Left cardiac atrium (tissue), 4 donors: ENCODE measurements at regions not wholly inside any gene's neighbourhood (a gene's known extent, or its start where the extent isn't known, plus 50 kb on each side); places are given as distances from the start of the nearest gene placed in this dataset.
"Not testable (repeated sequence)": the region's sequence is repeated elsewhere in the genome, so short reads cannot be mapped to it uniquely, and the experiment has no call there.

Experiments used
- ATAC-seq, 2 donors: fragments of 200-7000 bp; cut with Tn5 transposase; one replicate each; pipeline ENCODE4 v1.9.1; 2020; ENCODE audit warnings: mild to moderate bottlenecking in 2 of 2, moderate library complexity in 2 of 2
- DNase-seq: peaks from one replicate; pipeline ENCODE4 v3.0.0-alpha.2; 2020
- intact Hi-C, 2 donors: fragments of 100-400 bp; cut with DNase I; formaldehyde crosslinking; loops; one replicate each; pipeline versions ENCODE4 v1.14.1 to v1.15.1; 2022 to 2023
- donor health status: DM: no; HTN: yes; CAD: no.
- donor health status: DM: no; HTN: yes; CAD: no; lungs with severe emphysema.
- donor health status: DM: yes; HTN: yes; CAD: no.
- donor health status: Dilated cardiomyopathy.

- ATAC-seq, DNase-seq, intact Hi-C loops: not testable (repeated sequence)
Observed at GRCh38 chr4:17436047-17436749, 75.7 kb downstream of the QDPR start.

GRCh38 chr4:17433827-17434226, 78.1 kb downstream of the QDPR start:
- DNase-seq (no peak), ATAC-seq (no peak)
- intact Hi-C loops = no loop called here

GRCh38 chr4:17427991-17428390, 83.9 kb downstream of the QDPR start:
- intact Hi-C loops = no loop called here
- DNase-seq (no peak), ATAC-seq (no peak)

GRCh38 chr4:17426222-17426621, 85.7 kb downstream of the QDPR start:
- intact Hi-C loops = no loop called here
- no peak for DNase-seq
- ATAC-seq = no peak

GRCh38 chr4:17418010-17418409, 93.9 kb downstream of the QDPR start:
- no peak for ATAC-seq

GRCh38 chr4:17414392-17414791, 97.5 kb downstream of the QDPR start:
- no peak for ATAC-seq
- intact Hi-C loops = no loop called here
- DNase-seq = no peak

More at GRCh38 chr4:17418010-17418409, 93.9 kb downstream of the QDPR start:
- intact Hi-C loops = no loop called here
- DNase-seq = no peak

- no peak for DNase-seq
- intact Hi-C loops = no loop called here
- ATAC-seq = no peak
Observed at GRCh38 chr4:17400686-17401085, 111.2 kb downstream of the QDPR start.

GRCh38 chr4:17398805-17399204, 113.1 kb downstream of the QDPR start:
- intact Hi-C loops = no loop called here

GRCh38 chr4:17398035-17398434, 113.9 kb downstream of the QDPR start:
- no peak for DNase-seq
- intact Hi-C loops = no loop called here
- ATAC-seq = no peak

More at GRCh38 chr4:17398805-17399204, 113.1 kb downstream of the QDPR start:
- ATAC-seq (no peak), DNase-seq (no peak)

- intact Hi-C loops = no loop called here
- ATAC-seq = no peak
- DNase-seq = no peak
Observed at GRCh38 chr4:17397611-17398010, 114.3 kb downstream of the QDPR start.

GRCh38 chr4:17385403-17385802, 126.5 kb downstream of the QDPR start:
- ATAC-seq (peak; percentile 38 to 46), DNase-seq (no peak)
- intact Hi-C loops = no loop called here

- no peak for DNase-seq
- intact Hi-C loops = no loop called here
- ATAC-seq = no peak
Observed at GRCh38 chr4:17380347-17380746, 131.5 kb downstream of the QDPR start.

GRCh38 chr4:17376205-17376604, 135.7 kb downstream of the QDPR start:
- DNase-seq = no peak
- intact Hi-C loops = no loop called here
- peak; percentile 65 to 79 for ATAC-seq

- no peak for DNase-seq
- intact Hi-C loops = no loop called here
- ATAC-seq = no peak
Observed at GRCh38 chr4:17373666-17374065, 138.2 kb downstream of the QDPR start.

GRCh38 chr4:17370818-17371217, 141.1 kb downstream of the QDPR start:
- DNase-seq = no peak
- intact Hi-C loops = no loop called here
- ATAC-seq = no peak

GRCh38 chr4:17368408-17368807, 143.5 kb downstream of the QDPR start:
- DNase-seq (no peak), ATAC-seq (no peak)
- intact Hi-C loops = no loop called here

GRCh38 chr4:17367201-17367600, 144.7 kb downstream of the QDPR start:
- DNase-seq (no peak), ATAC-seq (no peak)
- intact Hi-C loops = no loop called here

- ATAC-seq (peak; percentile 71 to 78), DNase-seq (no peak)
- intact Hi-C loops = no loop called here
Observed at GRCh38 chr4:17366496-17366895, 145.4 kb downstream of the QDPR start.

GRCh38 chr4:17362430-17362829, 149.5 kb downstream of the QDPR start:
- no peak for DNase-seq
- intact Hi-C loops = no loop called here
- ATAC-seq = no peak

GRCh38 chr4:17358241-17358640, 153.6 kb downstream of the QDPR start:
- DNase-seq = no peak
- intact Hi-C loops = no loop called here
- ATAC-seq = no peak

- DNase-seq (no peak), ATAC-seq (no peak)
- intact Hi-C loops = no loop called here
Observed at GRCh38 chr4:17356926-17357325, 155.0 kb downstream of the QDPR start.

GRCh38 chr4:17352357-17352756, 159.5 kb downstream of the QDPR start:
- no peak for ATAC-seq
- intact Hi-C loops = no loop called here
- DNase-seq = no peak
